ENCODE measurements at regions not wholly inside any gene's neighbourhood (a gene's known extent, or its start where the extent isn't known, plus 50 kb on each side); places are given as distances from the start of the nearest gene placed in this dataset.
"Not testable (repeated sequence)": the region's sequence is repeated elsewhere in the genome, so short reads cannot be mapped to it uniquely, and the experiment has no call there.

DNA sequence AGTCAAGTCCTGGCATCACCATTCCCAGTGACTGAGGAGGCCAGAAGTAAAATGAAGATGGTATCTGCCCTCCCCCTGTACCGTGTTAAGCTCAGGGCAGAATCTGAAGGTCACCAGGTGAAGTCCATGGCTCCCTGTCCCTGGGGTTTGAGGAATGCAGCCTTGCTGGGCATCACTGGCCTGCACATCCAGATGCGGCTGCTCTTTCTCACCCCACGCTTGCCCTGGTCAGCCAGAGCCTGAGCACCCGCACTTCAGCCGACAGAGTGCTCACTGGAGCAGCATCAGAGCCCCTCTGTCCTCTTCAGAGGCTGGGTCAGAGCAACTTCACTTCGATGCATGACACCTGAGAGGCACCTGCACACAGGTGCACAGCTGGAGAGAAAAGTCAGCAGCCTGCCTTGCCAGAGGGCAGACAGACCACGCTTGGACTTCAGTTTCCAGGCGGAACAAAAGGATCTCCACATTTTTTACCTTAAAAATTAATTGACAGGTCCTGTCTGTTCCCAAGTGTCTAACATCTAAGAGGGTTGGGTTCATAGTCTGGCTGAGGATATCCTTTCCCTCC lies 267.3 kb downstream of the ANAPC1 start:
- ATAC-seq (ENCODE audit: low read depth) (no peak), DNase-seq (no peak)
- no peak overlapping the region for H3K4me3 Mint-ChIP-seq
- H3K4me1 Mint-ChIP-seq = peaks cover 4% of the 10 kb centered on the region
- no peaks in the 10 kb centered on the region for H3K36me3 Mint-ChIP-seq
- no peak overlapping the region for H3K27ac Mint-ChIP-seq
- H3K27me3 Mint-ChIP-seq = peaks cover 8% of the 10 kb centered on the region
- POLR2A ChIA-PET = no interaction called here
- H3K9me3 Mint-ChIP-seq = no peaks in the 10 kb centered on the region

DNA sequence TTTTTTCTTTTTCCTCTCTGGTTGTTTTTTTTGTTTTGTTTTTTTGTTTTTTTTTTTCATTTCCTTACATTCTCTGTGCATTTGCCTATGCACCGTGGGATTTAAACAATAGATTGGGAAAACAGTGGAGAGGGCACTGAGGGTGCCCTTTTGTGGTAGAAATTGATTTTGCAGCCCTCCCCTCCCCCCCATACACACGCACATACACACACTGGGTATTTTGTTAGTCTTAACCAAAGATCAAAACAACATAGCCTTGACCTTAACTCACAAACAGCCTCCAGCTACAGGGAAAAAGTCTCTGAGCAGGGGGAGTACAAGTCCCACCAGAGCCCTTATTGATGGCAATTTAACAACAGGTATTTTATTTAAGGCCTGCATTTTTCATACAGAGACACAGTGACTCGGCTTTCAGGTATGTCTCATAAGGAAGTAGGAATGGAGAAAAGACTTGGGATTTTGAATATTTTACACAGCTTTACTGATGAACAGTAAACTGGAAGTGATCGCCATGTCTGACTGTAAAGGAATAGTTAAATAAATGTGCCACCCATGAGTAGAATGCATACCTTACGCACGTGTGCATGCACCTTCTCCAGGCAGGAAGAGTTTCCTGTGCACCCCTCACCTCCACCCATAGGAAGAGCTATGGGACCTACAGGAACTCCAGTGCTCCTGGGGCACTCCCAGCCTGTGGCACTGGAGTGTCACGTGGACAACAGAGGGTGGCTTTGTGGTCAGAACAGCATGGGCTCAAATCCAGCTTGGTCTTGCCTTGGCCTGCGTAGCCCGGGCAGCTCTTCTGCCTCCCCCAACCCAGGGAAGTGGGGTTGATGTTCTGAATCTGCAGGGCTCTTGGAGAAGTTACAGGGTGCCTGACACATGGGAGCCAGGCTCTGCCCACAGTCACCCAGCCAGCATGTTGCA lies 266.4 kb downstream of the ANAPC1 start:
- no peak for ATAC-seq (ENCODE audit: low read depth)
- peaks cover 4% of the 10 kb centered on the region for H3K4me1 Mint-ChIP-seq
- H3K36me3 Mint-ChIP-seq = no peaks in the 10 kb centered on the region
- peaks cover 7% of the 10 kb centered on the region for H3K27me3 Mint-ChIP-seq
- H3K9me3 Mint-ChIP-seq = no peaks in the 10 kb centered on the region
- no peak overlapping the region for H3K4me3 Mint-ChIP-seq
- H3K27ac Mint-ChIP-seq = no peak overlapping the region
- no peak for DNase-seq
- POLR2A ChIA-PET = no interaction called here

DNA sequence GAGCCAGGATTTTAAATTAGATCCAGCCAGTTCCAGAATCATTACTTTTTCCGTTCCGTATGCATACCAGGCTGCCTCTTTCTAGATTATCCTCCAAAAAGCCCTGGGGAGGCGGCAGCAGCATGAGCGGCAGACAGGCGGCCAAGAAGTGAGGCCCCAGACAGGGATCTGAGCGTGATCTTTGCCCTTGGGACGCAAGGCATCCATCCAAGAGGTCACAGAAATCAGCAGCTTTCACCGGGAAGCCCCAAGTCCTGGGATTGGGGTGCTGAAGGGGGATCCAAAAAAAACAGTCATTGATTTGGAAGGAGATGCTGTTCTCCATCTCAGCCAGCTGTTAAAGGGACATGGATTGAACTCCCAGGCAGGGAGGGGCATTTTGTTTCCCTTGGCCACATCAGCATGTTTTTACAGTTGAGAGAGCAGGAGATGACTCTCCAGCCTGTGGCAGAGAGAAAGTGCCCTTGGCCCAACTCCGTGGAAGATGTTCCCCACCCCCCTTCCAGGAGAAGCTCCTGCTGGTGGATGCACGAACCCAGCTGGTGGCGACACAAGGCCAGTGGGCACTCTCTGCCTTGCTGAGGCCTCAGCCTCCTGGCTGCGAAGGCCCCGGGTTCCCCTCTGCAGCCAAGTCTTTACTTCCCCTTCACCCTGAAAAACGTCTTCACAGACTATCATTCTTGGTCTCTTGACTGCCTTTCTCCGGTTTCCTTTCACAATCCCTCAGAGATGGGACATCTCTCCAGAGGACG lies 265.6 kb downstream of the ANAPC1 start:
- H3K9me3 Mint-ChIP-seq = no peaks in the 10 kb centered on the region
- no peak overlapping the region for H3K4me3 Mint-ChIP-seq
- peaks cover 5% of the 10 kb centered on the region for H3K4me1 Mint-ChIP-seq
- POLR2A ChIA-PET = no interaction called here
- H3K27me3 Mint-ChIP-seq = peaks cover 7% of the 10 kb centered on the region
- H3K36me3 Mint-ChIP-seq = peaks cover under 1% of the 10 kb centered on the region
- DNase-seq = no peak
- no peak for ATAC-seq (ENCODE audit: low read depth)
- H3K27ac Mint-ChIP-seq = no peak overlapping the region

GRCh38 chr2:111618978-111619902 lies 264.8 kb downstream of the ANAPC1 start:
- H3K27me3 Mint-ChIP-seq = peaks cover 7% of the 10 kb centered on the region
- H3K27ac Mint-ChIP-seq = no peak overlapping the region
- peaks cover 3% of the 10 kb centered on the region for H3K36me3 Mint-ChIP-seq
- H3K4me3 Mint-ChIP-seq = no peak overlapping the region
- H3K4me1 Mint-ChIP-seq = peaks cover 7% of the 10 kb centered on the region
- DNase-seq = no peak
- POLR2A ChIA-PET = no interaction called here
- no peak for ATAC-seq (ENCODE audit: low read depth)
- no peaks in the 10 kb centered on the region for H3K9me3 Mint-ChIP-seq

GRCh38 chr2:111620281-111620680 lies 263.7 kb downstream of the ANAPC1 start:
- Mint-ChIP-seq H3K36me3 (peaks cover 3% of the 10 kb centered on the region), H3K27me3 (peaks cover 7% of the 10 kb centered on the region), H3K9me3 (no peaks in the 10 kb centered on the region), H3K4me1 (peaks cover 10% of the 10 kb centered on the region), H3K4me3 (no peak overlapping the region), H3K27ac (no peak overlapping the region)
- no peak for ATAC-seq (ENCODE audit: low read depth)
- DNase-seq = no peak
- POLR2A ChIA-PET = no interaction called here

DNA sequence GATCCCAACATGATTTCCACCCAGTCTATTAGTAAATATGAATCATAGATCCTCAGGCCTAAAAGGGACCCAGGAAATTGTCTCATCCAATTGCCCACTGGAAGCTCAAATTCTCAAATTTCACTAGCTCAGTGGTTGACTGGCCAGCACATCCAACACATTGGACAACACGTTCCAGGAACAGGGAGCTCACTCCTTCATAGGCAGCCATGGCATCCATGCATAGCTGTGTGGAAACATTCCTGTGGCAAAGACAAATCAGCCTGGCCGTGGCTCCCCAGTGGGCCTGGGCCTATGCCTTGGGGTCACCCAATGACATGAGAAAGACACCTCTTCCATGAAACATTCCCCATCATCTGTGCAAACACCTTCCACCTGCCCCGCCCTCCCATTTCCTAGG lies 261.1 kb downstream of the ANAPC1 start:
- Mint-ChIP-seq H3K4me3 (no peak overlapping the region), H3K9me3 (peaks cover 2% of the 10 kb centered on the region), H3K36me3 (peaks cover 9% of the 10 kb centered on the region), H3K4me1 (peaks cover 15% of the 10 kb centered on the region), H3K27me3 (peaks cover 7% of the 10 kb centered on the region), H3K27ac (no peak overlapping the region)
- POLR2A ChIA-PET = no interaction called here
- DNase-seq (no peak), ATAC-seq (ENCODE audit: low read depth) (no peak)

GRCh38 chr2:111623380-111623779 lies 260.6 kb downstream of the ANAPC1 start:
- Mint-ChIP-seq H3K27ac (no peak overlapping the region), H3K36me3 (peaks cover 9% of the 10 kb centered on the region), H3K4me1 (peaks cover 15% of the 10 kb centered on the region), H3K27me3 (peaks cover 7% of the 10 kb centered on the region), H3K4me3 (no peak overlapping the region), H3K9me3 (peaks cover 6% of the 10 kb centered on the region)
- DNase-seq = no peak
- POLR2A ChIA-PET = no interaction called here
- ATAC-seq (ENCODE audit: low read depth) = no peak

DNA sequence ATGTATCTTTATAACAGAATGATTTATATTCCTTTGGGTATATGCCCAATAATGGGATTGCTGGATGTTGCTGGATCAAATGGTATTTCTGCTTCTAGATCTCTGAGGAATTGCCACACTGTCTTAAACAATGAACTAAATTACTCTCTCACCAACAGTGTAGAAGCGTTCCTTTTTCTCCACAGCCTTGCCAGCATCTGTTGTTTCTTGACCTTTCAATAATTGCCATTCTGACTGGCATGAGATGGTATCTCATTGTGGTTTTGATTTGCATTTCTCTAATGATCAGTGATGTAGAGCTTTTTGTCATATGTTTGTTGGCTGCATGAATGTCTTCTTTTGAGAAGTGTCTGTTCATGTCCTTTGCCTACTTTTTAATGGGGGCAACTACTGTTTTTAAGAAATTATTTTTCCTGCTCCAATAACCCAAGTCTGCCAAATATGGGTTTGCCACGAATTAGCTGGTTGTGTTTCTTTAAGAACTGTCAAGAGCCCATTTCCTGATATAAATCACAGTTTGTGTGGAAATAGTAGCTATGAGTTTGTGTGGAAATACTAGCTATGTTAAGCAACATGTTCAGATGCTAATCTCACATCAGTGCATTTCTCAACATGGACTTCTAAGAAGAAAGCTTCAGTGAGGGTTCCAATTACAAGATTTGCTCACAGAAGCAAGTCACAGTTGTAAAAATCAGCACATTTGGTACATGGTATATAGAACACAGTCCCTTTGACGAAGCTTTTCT lies 259.4 kb downstream of the ANAPC1 start:
- DNase-seq (no peak), ATAC-seq (ENCODE audit: low read depth) (no peak)
- no peak overlapping the region for H3K27ac Mint-ChIP-seq
- H3K4me1 Mint-ChIP-seq = peaks cover 13% of the 10 kb centered on the region
- peaks cover 11% of the 10 kb centered on the region for H3K9me3 Mint-ChIP-seq
- POLR2A ChIA-PET = interaction anchor here (0.6 to 0.7 kb wide), 3 partner anchors 16 to 129 kb away, joined by 4 to 7 read pairs (median 4); no protein-coding TSS in a partner anchor
- H3K36me3 Mint-ChIP-seq = peaks cover 10% of the 10 kb centered on the region
- H3K27me3 Mint-ChIP-seq = peaks cover 7% of the 10 kb centered on the region
- no peak overlapping the region for H3K4me3 Mint-ChIP-seq

DNA sequence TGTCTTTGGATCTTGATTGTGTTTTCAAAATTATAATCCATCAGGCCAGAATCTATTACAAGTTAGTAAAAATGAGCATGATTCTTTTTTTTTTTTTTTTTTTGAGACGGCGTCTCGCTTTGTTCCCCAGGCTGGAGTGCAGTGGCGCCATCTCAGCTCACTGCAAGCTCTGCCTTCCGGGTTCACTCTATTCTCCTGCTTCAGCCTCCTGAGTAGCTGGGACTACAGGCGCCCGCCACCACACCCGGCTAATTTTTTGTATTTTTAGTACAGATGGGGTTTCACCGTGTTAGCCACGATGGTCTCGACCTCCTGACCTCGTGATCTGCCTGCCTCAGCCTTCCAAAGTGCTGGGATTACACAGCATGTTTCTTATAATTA lies 258.8 kb downstream of the ANAPC1 start:
- not testable (repeated sequence) for H3K4me3 Mint-ChIP-seq

GRCh38 chr2:111626037-111626864 lies 257.7 kb downstream of the ANAPC1 start:
- POLR2A ChIA-PET = no interaction called here
- H3K27me3 Mint-ChIP-seq = peaks cover 5% of the 10 kb centered on the region
- ATAC-seq (ENCODE audit: low read depth) (no peak), DNase-seq (no peak)
- H3K9me3 Mint-ChIP-seq = peaks cover 15% of the 10 kb centered on the region
- peaks cover 13% of the 10 kb centered on the region for H3K4me1 Mint-ChIP-seq
- H3K4me3 Mint-ChIP-seq = no peak overlapping the region
- H3K27ac Mint-ChIP-seq = no peak overlapping the region
- H3K36me3 Mint-ChIP-seq = peaks cover 14% of the 10 kb centered on the region

More for the DNA sequence above, 258.8 kb downstream of the ANAPC1 start:
- Mint-ChIP-seq H3K9me3 (peaks cover 11% of the 10 kb centered on the region), H3K36me3 (peaks cover 10% of the 10 kb centered on the region), H3K4me1 (peaks cover 13% of the 10 kb centered on the region)
- POLR2A ChIA-PET = interaction anchor here (0.6 to 0.7 kb wide), 4 partner anchors 13 to 129 kb away, joined by 3 to 7 read pairs (median 4); no protein-coding TSS in a partner anchor
- not testable (repeated sequence) for H3K27ac Mint-ChIP-seq; ATAC-seq (ENCODE audit: low read depth); DNase-seq; H3K27me3 Mint-ChIP-seq

GRCh38 chr2:111626865-111627163 lies 257.2 kb downstream of the ANAPC1 start:
- Mint-ChIP-seq H3K27me3 (peaks cover 5% of the 10 kb centered on the region), H3K4me1 (peaks cover 14% of the 10 kb centered on the region), H3K9me3 (peaks cover 15% of the 10 kb centered on the region), H3K27ac (no peak overlapping the region), H3K36me3 (peaks cover 14% of the 10 kb centered on the region), H3K4me3 (no peak overlapping the region)
- DNase-seq (no peak), ATAC-seq (ENCODE audit: low read depth) (no peak)
- POLR2A ChIA-PET = no interaction called here

DNA sequence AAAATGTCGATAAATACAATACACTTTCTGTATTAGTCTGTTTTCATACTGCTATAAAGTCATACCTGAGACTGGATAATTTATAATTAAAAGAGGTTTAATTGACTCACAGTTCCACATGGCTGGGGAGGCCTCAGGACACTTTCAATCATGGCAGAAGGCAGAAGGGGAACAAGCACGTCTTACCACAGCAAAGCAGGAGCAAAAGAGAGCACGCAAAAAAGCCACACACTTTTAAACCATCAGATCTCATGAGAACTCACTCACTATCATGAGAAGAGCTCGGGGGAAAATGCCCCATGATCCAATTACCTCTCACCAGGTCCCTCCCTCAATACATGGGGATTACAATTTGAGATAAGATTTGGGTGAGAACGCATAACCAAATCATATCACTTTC lies 256.7 kb downstream of the ANAPC1 start:
- ATAC-seq (ENCODE audit: low read depth) (no peak), DNase-seq (no peak)
- Mint-ChIP-seq H3K4me3 (no peak overlapping the region), H3K4me1 (peaks cover 15% of the 10 kb centered on the region), H3K27me3 (peaks cover 5% of the 10 kb centered on the region), H3K27ac (no peak overlapping the region), H3K36me3 (peaks cover 14% of the 10 kb centered on the region), H3K9me3 (peaks cover 15% of the 10 kb centered on the region)
- POLR2A ChIA-PET = no interaction called here

All from activated naive CD8-positive, alpha-beta T cell treated with anti-CD3 and anti-CD28 coated beads, Interleukin-2, amount 10 ng/mL, durations not matched to agents 7 days and 5 days (primary cell).